WTC11 (cell line): ENCODE measurements at regions not wholly inside any gene's neighbourhood (a gene's known extent, or its start where the extent isn't known, plus 50 kb on each side); places are given as distances from the start of the nearest gene placed in this dataset.

Experiments
- IRF2 ChIP-seq: sonication (generic); formaldehyde crosslinking; IDR thresholded peaks from 2 replicates; pipeline ENCODE4 v1.8.0; 2022; ENCODE audit warnings: low read depth, missing genetic modification reagents, borderline replicate concordance
- TP53 ChIP-seq: sonication (generic); formaldehyde crosslinking; IDR thresholded peaks from 2 replicates; pipeline ENCODE4 v1.8.1; 2023; ENCODE audit warnings: mild to moderate bottlenecking, missing genetic modification reagents
- USF1 ChIP-seq: sonication (generic); formaldehyde crosslinking; IDR thresholded peaks from 2 replicates; pipeline ENCODE4 v1.8.0; 2022; ENCODE audit warnings: mild to moderate bottlenecking, missing genetic modification reagents
- ZNF416 ChIP-seq: fragments of 250-450 bp; sonication (Bioruptor Pico); IDR thresholded peaks from 2 replicates; pipeline ENCODE4 v1.9.0; 2021; ENCODE audit warnings: mild to moderate bottlenecking, inconsistent platforms
- TF ChIP-seq, protein P1 (sequence below): fragments of 200-600 bp; IDR thresholded peaks from 2 replicates; pipeline ENCODE4 v1.8.0; 2022; ENCODE audit warnings: antibody characterized with exemption
- TF ChIP-seq, protein P2 (sequence below): sonication (generic); formaldehyde crosslinking; IDR thresholded peaks from 2 replicates; pipeline ENCODE4 v1.8.0; 2022; ENCODE audit warnings: missing genetic modification reagents

DNA sequence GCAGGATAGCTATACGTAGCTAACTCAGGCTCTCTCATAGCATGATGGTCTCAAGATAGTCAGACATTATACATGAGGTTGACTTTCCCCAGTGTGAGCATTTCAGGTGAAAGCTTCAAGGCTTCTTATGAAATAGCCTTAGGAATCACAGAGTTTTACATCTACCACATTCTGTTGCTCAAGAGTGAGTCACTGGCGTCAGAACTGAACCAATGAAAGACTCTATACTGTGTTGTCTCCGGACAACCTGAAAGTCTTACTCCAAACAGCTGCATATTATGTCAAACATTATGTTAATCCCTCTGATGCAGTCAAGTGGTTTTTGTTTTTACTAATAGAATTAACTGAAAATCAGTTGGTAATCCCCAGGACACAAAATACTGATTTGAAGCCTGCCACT is 79.8 kb upstream of the TRDN start:
- TF ChIP-seq IRF2 (CRISPR knock-in tag): no peak
- TF ChIP-seq, protein P1, sequence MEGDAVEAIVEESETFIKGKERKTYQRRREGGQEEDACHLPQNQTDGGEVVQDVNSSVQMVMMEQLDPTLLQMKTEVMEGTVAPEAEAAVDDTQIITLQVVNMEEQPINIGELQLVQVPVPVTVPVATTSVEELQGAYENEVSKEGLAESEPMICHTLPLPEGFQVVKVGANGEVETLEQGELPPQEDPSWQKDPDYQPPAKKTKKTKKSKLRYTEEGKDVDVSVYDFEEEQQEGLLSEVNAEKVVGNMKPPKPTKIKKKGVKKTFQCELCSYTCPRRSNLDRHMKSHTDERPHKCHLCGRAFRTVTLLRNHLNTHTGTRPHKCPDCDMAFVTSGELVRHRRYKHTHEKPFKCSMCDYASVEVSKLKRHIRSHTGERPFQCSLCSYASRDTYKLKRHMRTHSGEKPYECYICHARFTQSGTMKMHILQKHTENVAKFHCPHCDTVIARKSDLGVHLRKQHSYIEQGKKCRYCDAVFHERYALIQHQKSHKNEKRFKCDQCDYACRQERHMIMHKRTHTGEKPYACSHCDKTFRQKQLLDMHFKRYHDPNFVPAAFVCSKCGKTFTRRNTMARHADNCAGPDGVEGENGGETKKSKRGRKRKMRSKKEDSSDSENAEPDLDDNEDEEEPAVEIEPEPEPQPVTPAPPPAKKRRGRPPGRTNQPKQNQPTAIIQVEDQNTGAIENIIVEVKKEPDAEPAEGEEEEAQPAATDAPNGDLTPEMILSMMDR: no peak
- no peak for TF ChIP-seq USF1
- TF ChIP-seq, protein P2, sequence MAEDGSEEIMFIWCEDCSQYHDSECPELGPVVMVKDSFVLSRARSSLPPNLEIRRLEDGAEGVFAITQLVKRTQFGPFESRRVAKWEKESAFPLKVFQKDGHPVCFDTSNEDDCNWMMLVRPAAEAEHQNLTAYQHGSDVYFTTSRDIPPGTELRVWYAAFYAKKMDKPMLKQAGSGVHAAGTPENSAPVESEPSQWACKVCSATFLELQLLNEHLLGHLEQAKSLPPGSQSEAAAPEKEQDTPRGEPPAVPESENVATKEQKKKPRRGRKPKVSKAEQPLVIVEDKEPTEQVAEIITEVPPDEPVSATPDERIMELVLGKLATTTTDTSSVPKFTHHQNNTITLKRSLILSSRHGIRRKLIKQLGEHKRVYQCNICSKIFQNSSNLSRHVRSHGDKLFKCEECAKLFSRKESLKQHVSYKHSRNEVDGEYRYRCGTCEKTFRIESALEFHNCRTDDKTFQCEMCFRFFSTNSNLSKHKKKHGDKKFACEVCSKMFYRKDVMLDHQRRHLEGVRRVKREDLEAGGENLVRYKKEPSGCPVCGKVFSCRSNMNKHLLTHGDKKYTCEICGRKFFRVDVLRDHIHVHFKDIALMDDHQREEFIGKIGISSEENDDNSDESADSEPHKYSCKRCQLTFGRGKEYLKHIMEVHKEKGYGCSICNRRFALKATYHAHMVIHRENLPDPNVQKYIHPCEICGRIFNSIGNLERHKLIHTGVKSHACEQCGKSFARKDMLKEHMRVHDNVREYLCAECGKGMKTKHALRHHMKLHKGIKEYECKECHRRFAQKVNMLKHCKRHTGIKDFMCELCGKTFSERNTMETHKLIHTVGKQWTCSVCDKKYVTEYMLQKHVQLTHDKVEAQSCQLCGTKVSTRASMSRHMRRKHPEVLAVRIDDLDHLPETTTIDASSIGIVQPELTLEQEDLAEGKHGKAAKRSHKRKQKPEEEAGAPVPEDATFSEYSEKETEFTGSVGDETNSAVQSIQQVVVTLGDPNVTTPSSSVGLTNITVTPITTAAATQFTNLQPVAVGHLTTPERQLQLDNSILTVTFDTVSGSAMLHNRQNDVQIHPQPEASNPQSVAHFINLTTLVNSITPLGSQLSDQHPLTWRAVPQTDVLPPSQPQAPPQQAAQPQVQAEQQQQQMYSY (CRISPR knock-in tag): no peak
- TF ChIP-seq TP53 (CRISPR knock-in tag): no peak
- TF ChIP-seq ZNF416 (CRISPR knock-in tag): no peak
